Lung (tissue), 11 donors: ENCODE measurements at regions not wholly inside any gene's neighbourhood (a gene's known extent, or its start where the extent isn't known, plus 50 kb on each side); places are given as distances from the start of the nearest gene placed in this dataset.
"Not testable (repeated sequence)": the region's sequence is repeated elsewhere in the genome, so short reads cannot be mapped to it uniquely, and the experiment has no call there.

Experiments
- ATAC-seq: fragments of 200-7000 bp; cut with Tn5 transposase; one replicate; pipeline ENCODE4 v1.9.1; 2020; ENCODE audit warnings: moderate number of reproducible peaks; ENCODE audit not compliant: insufficient read depth, low FRiP score
- DNase-seq, 3 donors: peaks; one replicate each; pipeline ENCODE4 v3.0.0-alpha.2; 2013 to 2017
- H3K27ac ChIP-seq, 2 donors: one replicate each; pipeline ENCODE4 v1.5.1; 2013; ENCODE audit warnings: mild to moderate bottlenecking in 2 of 2, moderate library complexity in 2 of 2, control low read depth in 1 of 2, inconsistent platforms in 1 of 2, low read depth in 1 of 2, low read length in 1 of 2
- H3K27me3 ChIP-seq, 3 donors: one replicate each; pipeline ENCODE4 v1.5.1; 2013; ENCODE audit warnings: low read length in 2 of 3; ENCODE audit not compliant: control insufficient read depth in 3 of 3, insufficient read depth in 3 of 3
- H3K36me3 ChIP-seq, 4 donors: one replicate each; pipeline ENCODE4 v1.5.1; 2013; ENCODE audit warnings: low read length in 4 of 4, mild to moderate bottlenecking in 1 of 4, moderate library complexity in 1 of 4; ENCODE audit not compliant: control insufficient read depth in 4 of 4, insufficient read depth in 4 of 4
- H3K4me1 ChIP-seq, 5 donors: one replicate each; pipeline ENCODE4 v1.5.1; 2013; ENCODE audit warnings: low read length in 5 of 5, mild to moderate bottlenecking in 2 of 5, moderate library complexity in 1 of 5; ENCODE audit not compliant: control insufficient read depth in 5 of 5, insufficient read depth in 5 of 5
- H3K4me3 ChIP-seq: one replicate; pipeline ENCODE4 v1.5.1; 2013; ENCODE audit warnings: mild to moderate bottlenecking, control low read depth, moderate library complexity
- H3K9ac ChIP-seq, 2 donors: one replicate each; pipeline ENCODE4 v1.5.1; 2013; ENCODE audit warnings: low read length in 2 of 2, control low read depth in 1 of 2; ENCODE audit not compliant: insufficient read depth in 1 of 2
- H3K9me3 ChIP-seq, 4 donors: one replicate each; pipeline ENCODE4 v1.5.1; 2013; ENCODE audit warnings: low read length in 3 of 4, mild to moderate bottlenecking in 1 of 4, moderate library complexity in 1 of 4; ENCODE audit not compliant: control insufficient read depth in 4 of 4, insufficient read depth in 3 of 4
- CTCF ChIP-seq: IDR thresholded peaks from 2 replicates; pipeline ENCODE4 v1.5.1; 2012; ENCODE audit warnings: mild to moderate bottlenecking; ENCODE audit errors: control extremely low read depth, extremely low read depth
- WGBS, 2 donors: extraction: QIAGEN DNeasy Blood & Tissue Kit; methylation state at CpG; one replicate each; pipeline ENCODE4 v1.1.7; 2013; 5-methylcytosine and 5-hydroxymethylcytosine counted together
- donor health status: control.
- donor health status: control.
- donor health status: Bipolar disorder and iron deficiency.
- donor health status: healthy.
- donor health status: DM: yes; HTN: yes; CAD: no.

GRCh38 chrX:107374132-107374531 is 75.3 kb upstream of the FRMPD3 start:
- DNase-seq (no peak), ATAC-seq (no peak)
- Histone ChIP-seq H3K27ac (no peak overlapping the region), H3K27me3 (peaks cover 0 to 18% (median 0%) of the 10 kb centered on the region in 3 donors), H3K36me3 (no peaks in the 10 kb centered on the region), H3K9ac (no peak overlapping the region), H3K4me3 (no peak overlapping the region), H3K4me1 (no peaks in the 10 kb centered on the region), H3K9me3 (peaks cover 0 to 2% (median 0%) of the 10 kb centered on the region in 4 donors)
- 68 to 76% methylated on average over 2 of the region's 2 CpGs for WGBS, 2 donors
- no peak for TF ChIP-seq CTCF

- ATAC-seq: no peak
- Histone ChIP-seq H3K27ac (no peak overlapping the region), H3K27me3 (peaks cover 0 to 18% (median under 1%) of the 10 kb centered on the region in 3 donors), H3K9ac (no peak overlapping the region), H3K4me1 (no peaks in the 10 kb centered on the region), H3K36me3 (no peaks in the 10 kb centered on the region), H3K9me3 (peaks cover 0 to 2% (median 0%) of the 10 kb centered on the region in 4 donors), H3K4me3 (no peak overlapping the region)
- TF ChIP-seq CTCF: no peak
- DNase-seq: no peak
Measured at GRCh38 chrX:107374831-107375230, 74.6 kb upstream of the FRMPD3 start.

- H3K27ac ChIP-seq, H3K4me3 ChIP-seq, H3K9me3 ChIP-seq, ATAC-seq, DNase-seq, H3K36me3 ChIP-seq, H3K4me1 ChIP-seq, H3K9ac ChIP-seq: not testable (repeated sequence)
- peaks cover 0 to 24% (median 5%) of the 10 kb centered on the region in 3 donors for H3K27me3 ChIP-seq
Measured at GRCh38 chrX:107376186-107376585, 73.3 kb upstream of the FRMPD3 start.

GRCh38 chrX:107384397-107385105 is 64.9 kb upstream of the FRMPD3 start:
- Histone ChIP-seq H3K4me1 (no peaks in the 10 kb centered on the region), H3K4me3 (no peak overlapping the region), H3K9me3 (peaks cover 0 to 4% (median 0%) of the 10 kb centered on the region in 4 donors), H3K9ac (no peak overlapping the region), H3K27me3 (peaks cover 0 to 38% (median 13%) of the 10 kb centered on the region in 3 donors), H3K27ac (no peak overlapping the region), H3K36me3 (no peaks in the 10 kb centered on the region)
- ATAC-seq (no peak), DNase-seq (no peak)
- no peak for TF ChIP-seq CTCF
- 58 to 69% methylated on average over 8 of the region's 8 CpGs for WGBS, 2 donors
